ENCODE measurements at regions not wholly inside any gene's neighbourhood (a gene's known extent, or its start where the extent isn't known, plus 50 kb on each side); places are given as distances from the start of the nearest gene placed in this dataset.
"Not testable (repeated sequence)": the region's sequence is repeated elsewhere in the genome, so short reads cannot be mapped to it uniquely, and the experiment has no call there.

- no peak overlapping the region for H3K27ac ChIP-seq
- TF ChIP-seq, protein P1, sequence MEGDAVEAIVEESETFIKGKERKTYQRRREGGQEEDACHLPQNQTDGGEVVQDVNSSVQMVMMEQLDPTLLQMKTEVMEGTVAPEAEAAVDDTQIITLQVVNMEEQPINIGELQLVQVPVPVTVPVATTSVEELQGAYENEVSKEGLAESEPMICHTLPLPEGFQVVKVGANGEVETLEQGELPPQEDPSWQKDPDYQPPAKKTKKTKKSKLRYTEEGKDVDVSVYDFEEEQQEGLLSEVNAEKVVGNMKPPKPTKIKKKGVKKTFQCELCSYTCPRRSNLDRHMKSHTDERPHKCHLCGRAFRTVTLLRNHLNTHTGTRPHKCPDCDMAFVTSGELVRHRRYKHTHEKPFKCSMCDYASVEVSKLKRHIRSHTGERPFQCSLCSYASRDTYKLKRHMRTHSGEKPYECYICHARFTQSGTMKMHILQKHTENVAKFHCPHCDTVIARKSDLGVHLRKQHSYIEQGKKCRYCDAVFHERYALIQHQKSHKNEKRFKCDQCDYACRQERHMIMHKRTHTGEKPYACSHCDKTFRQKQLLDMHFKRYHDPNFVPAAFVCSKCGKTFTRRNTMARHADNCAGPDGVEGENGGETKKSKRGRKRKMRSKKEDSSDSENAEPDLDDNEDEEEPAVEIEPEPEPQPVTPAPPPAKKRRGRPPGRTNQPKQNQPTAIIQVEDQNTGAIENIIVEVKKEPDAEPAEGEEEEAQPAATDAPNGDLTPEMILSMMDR (IDR thresholded peaks at IDR 0.05): no peak
- TF ChIP-seq POLR2AphosphoS5 (IDR thresholded peaks at IDR 0.05; ENCODE audit: insufficient read depth in 1 of 2, low read depth in 1 of 2) (no peak), POLR2A (IDR thresholded peaks at IDR 0.05) (no peak)
- no peaks in the 10 kb centered on the region for H3K27me3 ChIP-seq
- no peak overlapping the region for H3K4me3 ChIP-seq
- no peaks in the 10 kb centered on the region for H3K9me3 ChIP-seq
- no peaks in the 10 kb centered on the region for H3K4me1 ChIP-seq
- intact Hi-C loops (cut with DNase I): no loop called here
- no peaks in the 10 kb centered on the region for H3K36me3 ChIP-seq
- DNase-seq (ENCODE audit: extremely low spot score in 2 of 2): no peak
These were observed 246.1 kb upstream of the CYRIA start for GRCh38 chr2:16911746-16912145.

DNA sequence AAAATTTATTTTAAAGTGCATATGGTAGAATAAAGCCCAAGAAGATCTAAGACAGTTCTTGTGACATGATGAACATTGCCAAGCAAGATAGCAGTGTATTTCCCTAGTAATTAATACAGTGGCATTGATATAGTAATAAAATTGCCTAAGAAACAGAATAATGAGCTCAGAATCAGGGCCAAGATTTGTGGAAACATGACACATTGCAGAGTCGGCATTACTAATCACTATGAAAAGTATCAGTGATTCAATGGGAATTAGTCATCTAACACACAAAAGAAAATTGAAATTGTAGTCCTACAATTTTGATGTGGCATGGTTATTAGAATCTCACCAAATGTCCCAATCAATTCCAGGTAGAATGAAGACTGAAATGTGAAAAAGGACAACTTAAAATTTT is 243.0 kb upstream of the CYRIA start:
- Histone ChIP-seq H3K36me3 (no peaks in the 10 kb centered on the region), H3K9me3 (no peaks in the 10 kb centered on the region), H3K27ac (no peak overlapping the region), H3K4me1 (no peaks in the 10 kb centered on the region), H3K27me3 (no peaks in the 10 kb centered on the region), H3K4me3 (no peak overlapping the region)
- intact Hi-C loops (cut with DNase I): no loop called here
- no peak for DNase-seq (ENCODE audit: extremely low spot score in 2 of 2)
- TF ChIP-seq, protein P1 (IDR thresholded peaks at IDR 0.05): no peak

GRCh38 chr2:16907645-16908282 is 242.1 kb upstream of the CYRIA start:
- intact Hi-C loops (cut with DNase I): no loop called here
- Histone ChIP-seq H3K9me3 (no peaks in the 10 kb centered on the region), H3K27ac (no peak overlapping the region), H3K4me1 (no peaks in the 10 kb centered on the region), H3K36me3 (no peaks in the 10 kb centered on the region), H3K27me3 (no peaks in the 10 kb centered on the region), H3K4me3 (no peak overlapping the region)
- TF ChIP-seq POLR2A (IDR thresholded peaks at IDR 0.05) (no peak), POLR2AphosphoS5 (IDR thresholded peaks at IDR 0.05; ENCODE audit: insufficient read depth in 1 of 2, low read depth in 1 of 2) (no peak)
- TF ChIP-seq, protein P1 (IDR thresholded peaks at IDR 0.05): no peak
- no peak for DNase-seq (ENCODE audit: extremely low spot score in 2 of 2)

- DNase-seq (ENCODE audit: extremely low spot score in 2 of 2); H3K27ac ChIP-seq; H3K36me3 ChIP-seq; H3K27me3 ChIP-seq; H3K9me3 ChIP-seq; H3K4me3 ChIP-seq; intact Hi-C loops (cut with DNase I); H3K4me1 ChIP-seq: not testable (repeated sequence)
These were observed 239.7 kb upstream of the CYRIA start for GRCh38 chr2:16905325-16905724.

- H3K27me3 ChIP-seq: no peaks in the 10 kb centered on the region
- H3K27ac ChIP-seq: no peak overlapping the region
- no peaks in the 10 kb centered on the region for H3K9me3 ChIP-seq
- intact Hi-C loops (cut with DNase I): no loop called here
- H3K4me3 ChIP-seq: no peak overlapping the region
- no peaks in the 10 kb centered on the region for H3K4me1 ChIP-seq
- no peak for TF ChIP-seq POLR2A (IDR thresholded peaks at IDR 0.05)
- TF ChIP-seq, protein P1 (IDR thresholded peaks at IDR 0.05): no peak
- no peak for TF ChIP-seq POLR2AphosphoS5 (IDR thresholded peaks at IDR 0.05; ENCODE audit: insufficient read depth in 1 of 2, low read depth in 1 of 2)
- no peaks in the 10 kb centered on the region for H3K36me3 ChIP-seq
- DNase-seq (ENCODE audit: extremely low spot score in 2 of 2): no peak
These were observed 234.9 kb upstream of the CYRIA start for GRCh38 chr2:16900405-16901025.
